Epidermal melanocyte (primary cell): ENCODE measurements at regions not wholly inside any gene's neighbourhood (a gene's known extent, or its start where the extent isn't known, plus 50 kb on each side); places are given as distances from the start of the nearest gene placed in this dataset.

Experiments used
- DNase-seq: peaks from one replicate; pipeline ENCODE4 v3.0.0; 2011; ENCODE audit warnings: low spot score; ENCODE audit not compliant: insufficient read length

- DNase-seq, result no peak
These were observed 171.1 kb downstream of the ZFP36L2 start for GRCh38 chr2:43055086-43055912.

GRCh38 chr2:43054367-43054766 lies 172.0 kb downstream of the ZFP36L2 start:
- DNase-seq, result no peak

GRCh38 chr2:43052944-43053306 lies 173.5 kb downstream of the ZFP36L2 start:
- no peak for DNase-seq

GRCh38 chr2:43052204-43052943 lies 174.0 kb downstream of the ZFP36L2 start:
- DNase-seq, result no peak

- no peak for DNase-seq
These were observed 175.1 kb downstream of the ZFP36L2 start for GRCh38 chr2:43051338-43051737.

GRCh38 chr2:43050866-43051265 lies 175.5 kb downstream of the ZFP36L2 start:
- no peak for DNase-seq

- DNase-seq, result no peak
These were observed 176.3 kb downstream of the ZFP36L2 start for GRCh38 chr2:43049836-43050801.

- no peak for DNase-seq
These were observed 179.1 kb downstream of the ZFP36L2 start for GRCh38 chr2:43047187-43047780.

GRCh38 chr2:43045866-43046265 lies 180.5 kb downstream of the ZFP36L2 start:
- DNase-seq, result no peak

- no peak for DNase-seq
These were observed 182.2 kb downstream of the ZFP36L2 start for GRCh38 chr2:43044093-43044681.

- no peak for DNase-seq
These were observed 182.9 kb downstream of the ZFP36L2 start for GRCh38 chr2:43043553-43043870.

GRCh38 chr2:43041661-43042360 lies 184.6 kb downstream of the ZFP36L2 start:
- DNase-seq, result peak; percentile 54

- DNase-seq, result no peak
These were observed 185.2 kb downstream of the ZFP36L2 start for GRCh38 chr2:43041173-43041591.

GRCh38 chr2:43040084-43040854 lies 186.1 kb downstream of the ZFP36L2 start:
- DNase-seq, result no peak

- DNase-seq, result no peak
These were observed 186.9 kb downstream of the ZFP36L2 start for GRCh38 chr2:43039376-43040080.

- no peak for DNase-seq
These were observed 187.7 kb downstream of the ZFP36L2 start for GRCh38 chr2:43038696-43039094.

- no peak for DNase-seq
These were observed 188.2 kb downstream of the ZFP36L2 start for GRCh38 chr2:43038034-43038695.

GRCh38 chr2:43035922-43036321 lies 190.5 kb downstream of the ZFP36L2 start:
- no peak for DNase-seq
